LNCAP (cell line): ENCODE measurements at regions not wholly inside any gene's neighbourhood (a gene's known extent, or its start where the extent isn't known, plus 50 kb on each side); places are given as distances from the start of the nearest gene placed in this dataset.
A peak's percentile ranks its signal among the peaks of the same experiment; 100 is the strongest.

Source experiments
- CTCF ChIP-seq: fragments of 450-650 bp; IDR thresholded peaks from 2 replicates; pipeline ENCODE4 v1.5.1; 2017; ENCODE audit warnings: mild to moderate bottlenecking

- TF ChIP-seq CTCF = no peak
These were observed 103.9 kb upstream of the TMEFF2 start for GRCh38 chr2:192298664-192299063.

- no peak for TF ChIP-seq CTCF
These were observed 97.7 kb upstream of the TMEFF2 start for GRCh38 chr2:192292478-192292877.

- no peak for TF ChIP-seq CTCF
These were observed 93.6 kb upstream of the TMEFF2 start for GRCh38 chr2:192288295-192288694.

GRCh38 chr2:192286093-192286701 is 91.5 kb upstream of the TMEFF2 start:
- peak; percentile 51 for TF ChIP-seq CTCF

- TF ChIP-seq CTCF = no peak
These were observed 88.7 kb upstream of the TMEFF2 start for GRCh38 chr2:192283450-192283849.

- TF ChIP-seq CTCF = no peak
These were observed 84.0 kb upstream of the TMEFF2 start for GRCh38 chr2:192278701-192279100.

- no peak for TF ChIP-seq CTCF
These were observed 82.9 kb upstream of the TMEFF2 start for GRCh38 chr2:192277494-192278109.

- no peak for TF ChIP-seq CTCF
These were observed 80.9 kb upstream of the TMEFF2 start for GRCh38 chr2:192275632-192276031.
